H9 (cell line): ENCODE measurements at regions not wholly inside any gene's neighbourhood (a gene's known extent, or its start where the extent isn't known, plus 50 kb on each side); places are given as distances from the start of the nearest gene placed in this dataset.

Experiments used
- DNase-seq: peaks from one replicate; pipeline ENCODE4 v3.0.0-alpha.2; 2017
- H2AFZ ChIP-seq: one replicate; pipeline ENCODE4 v1.6.1; 2013; ENCODE audit warnings: mild to moderate bottlenecking, low read length, control low read depth, moderate library complexity
- H2AK5ac ChIP-seq: 2 replicates; pipeline ENCODE4 v1.6.1; 2013; ENCODE audit warnings: low read length, control low read depth, mixed read lengths; ENCODE audit not compliant: insufficient read length
- H2BK120ac ChIP-seq: one replicate; pipeline ENCODE4 v1.6.1; 2013; ENCODE audit warnings: low read depth, mild to moderate bottlenecking, low read length, control low read depth, inconsistent platforms; ENCODE audit not compliant: poor library complexity, severe bottlenecking
- H2BK12ac ChIP-seq: 2 replicates; pipeline ENCODE4 v1.6.1; 2013; ENCODE audit warnings: low read length, control low read depth, mixed read lengths, low read depth; ENCODE audit not compliant: insufficient read length
- H2BK15ac ChIP-seq: 2 replicates; pipeline ENCODE4 v1.6.1; 2013; ENCODE audit warnings: low read depth, low read length, control low read depth
- H2BK20ac ChIP-seq: one replicate; pipeline ENCODE4 v1.6.1; 2013; ENCODE audit warnings: low read depth, mild to moderate bottlenecking, low read length, control low read depth, inconsistent platforms; ENCODE audit not compliant: poor library complexity, severe bottlenecking
- H2BK5ac ChIP-seq: 2 replicates; pipeline ENCODE4 v1.6.1; 2013; ENCODE audit warnings: low read length, control low read depth, mixed read lengths; ENCODE audit not compliant: insufficient read length
- H3K14ac ChIP-seq: 2 replicates; pipeline ENCODE4 v1.6.1; 2013; ENCODE audit warnings: low read length, control low read depth; ENCODE audit not compliant: insufficient read depth
- H3K18ac ChIP-seq: 2 replicates; pipeline ENCODE4 v1.6.1; 2013; ENCODE audit warnings: low read depth, mild to moderate bottlenecking, mixed read lengths, low read length, control low read depth; ENCODE audit not compliant: insufficient read length
- H3K23ac ChIP-seq: 2 replicates; pipeline ENCODE4 v1.6.1; 2013; ENCODE audit warnings: low read length, control low read depth, mixed read lengths, low read depth; ENCODE audit not compliant: insufficient read length
- H3K23me2 ChIP-seq: 2 replicates; pipeline ENCODE4 v1.6.1; 2013; ENCODE audit warnings: low read depth, mild to moderate bottlenecking, mixed read lengths, low read length, control low read depth; ENCODE audit not compliant: insufficient read length, poor library complexity, severe bottlenecking
- H3K27ac ChIP-seq: 2 replicates; pipeline ENCODE4 v1.5.1; 2013; ENCODE audit warnings: low read length, control low read depth, mixed read lengths, low read depth; ENCODE audit not compliant: insufficient read length
- H3K27me3 ChIP-seq: 2 replicates; pipeline ENCODE4 v1.6.1; 2013; ENCODE audit warnings: low read length, control low read depth, inconsistent platforms; ENCODE audit not compliant: insufficient read depth
- H3K4ac ChIP-seq: 2 replicates; pipeline ENCODE4 v1.6.1; 2013; ENCODE audit warnings: low read depth, mild to moderate bottlenecking, control low read depth, inconsistent platforms, low read length, moderate library complexity
- H3K4me1 ChIP-seq: 2 replicates; pipeline ENCODE4 v1.6.1; 2013; ENCODE audit warnings: low read length, control low read depth, inconsistent platforms; ENCODE audit not compliant: insufficient read depth
- H3K4me2 ChIP-seq: 2 replicates; pipeline ENCODE4 v1.6.1; 2013; ENCODE audit warnings: low read length, control low read depth, mixed read lengths; ENCODE audit not compliant: insufficient read length, insufficient read depth
- H3K56ac ChIP-seq: 2 replicates; pipeline ENCODE4 v1.6.1; 2013; ENCODE audit warnings: low read depth, mild to moderate bottlenecking, mixed read lengths, low read length, control low read depth; ENCODE audit not compliant: insufficient read length
- H3K79me1 ChIP-seq: 2 replicates; pipeline ENCODE4 v1.6.1; 2013; ENCODE audit warnings: low read depth, mild to moderate bottlenecking, moderate library complexity, low read length, control low read depth, inconsistent platforms; ENCODE audit not compliant: insufficient read depth, poor library complexity, severe bottlenecking
- H3K79me2 ChIP-seq: 2 replicates; pipeline ENCODE4 v1.6.1; 2013; ENCODE audit warnings: low read length, control low read depth, inconsistent platforms; ENCODE audit not compliant: insufficient read depth
- H3K9ac ChIP-seq: 2 replicates; pipeline ENCODE4 v1.6.1; 2013; ENCODE audit warnings: low read length, control low read depth, mixed read lengths; ENCODE audit not compliant: insufficient read length; ENCODE audit errors: extremely low read depth
- H3K9me3 ChIP-seq: one replicate; pipeline ENCODE4 v1.6.1; 2013; ENCODE audit warnings: low read depth, low read length, inconsistent platforms; ENCODE audit not compliant: control insufficient read depth
- H3T11ph ChIP-seq: one replicate; pipeline ENCODE4 v1.6.1; 2013; ENCODE audit warnings: mild to moderate bottlenecking, low read length, control low read depth, inconsistent platforms
- H4K20me1 ChIP-seq: one replicate; pipeline ENCODE4 v1.6.1; 2013; ENCODE audit not compliant: control insufficient read depth, insufficient read length, insufficient read depth
- H4K5ac ChIP-seq: 2 replicates; pipeline ENCODE4 v1.6.1; 2013; ENCODE audit warnings: low read depth, mild to moderate bottlenecking, mixed read lengths, low read length, control low read depth; ENCODE audit not compliant: insufficient read length
- H4K8ac ChIP-seq: replicated peaks from 2 replicates; pipeline ENCODE4 v1.6.1; 2013; ENCODE audit warnings: low read length, control low read depth, mixed read lengths, low read depth; ENCODE audit not compliant: insufficient read length
- H4K91ac ChIP-seq: 2 replicates; pipeline ENCODE4 v1.6.1; 2013; ENCODE audit warnings: low read depth, mild to moderate bottlenecking, moderate library complexity, mixed read lengths, low read length, control low read depth; ENCODE audit not compliant: insufficient read length
- H3K27ac Mint-ChIP-seq, 3 experiments: 2 replicates in 2 of 3; 3 replicates in 1 of 3; pipeline ENCODE4 v1.8.0; 2020 to 2021; ENCODE audit warnings: mixed read lengths in 3 of 3, mild to moderate bottlenecking in 1 of 3, moderate library complexity in 1 of 3
- H3K27me3 Mint-ChIP-seq: 2 replicates; pipeline ENCODE4 v1.8.0; 2021; ENCODE audit warnings: low read depth, mild to moderate bottlenecking, moderate library complexity, mixed read lengths
- H3K36me3 Mint-ChIP-seq, 3 experiments: 2 replicates in 2 of 3; 3 replicates in 1 of 3; pipeline ENCODE4 v1.8.0; 2020 to 2021; ENCODE audit warnings: low read depth in 3 of 3, mixed read lengths in 3 of 3; ENCODE audit not compliant: insufficient read depth in 1 of 3
- H3K4me1 Mint-ChIP-seq, 2 experiments: 2 replicates each; pipeline ENCODE4 v1.8.0; 2020; ENCODE audit warnings: mixed read lengths in 2 of 2
- H3K4me3 Mint-ChIP-seq, 2 experiments: 2 replicates in 1 of 2; 3 replicates in 1 of 2; pipeline ENCODE4 v1.8.0; 2020 to 2021; ENCODE audit warnings: mild to moderate bottlenecking in 2 of 2, mixed read lengths in 2 of 2, moderate library complexity in 1 of 2
- H3K9me3 Mint-ChIP-seq, 2 experiments: 2 replicates in 1 of 2; 3 replicates in 1 of 2; pipeline ENCODE4 v1.8.0; 2020; ENCODE audit warnings: mild to moderate bottlenecking in 2 of 2, mixed read lengths in 2 of 2, moderate library complexity in 1 of 2
- WGBS: extraction: QIAGEN DNeasy Blood & Tissue Kit; methylation state at CpG from one replicate; pipeline ENCODE4 v1.1.7; 2013; ENCODE audit warnings: missing lambda C conversion rate, low lambda C conversion rate, mixed read lengths; ENCODE audit not compliant: insufficient read length; ENCODE audit errors: extremely low coverage; 5-methylcytosine and 5-hydroxymethylcytosine counted together
- TF ChIP-seq, protein P1 (sequence below): fragments of 200-600 bp; sonication (generic); conservative IDR thresholded peaks from 3 replicates; pipeline ENCODE4 v1.8.0; 2021; ENCODE audit warnings: antibody characterized with exemption, mild to moderate bottlenecking

DNA sequence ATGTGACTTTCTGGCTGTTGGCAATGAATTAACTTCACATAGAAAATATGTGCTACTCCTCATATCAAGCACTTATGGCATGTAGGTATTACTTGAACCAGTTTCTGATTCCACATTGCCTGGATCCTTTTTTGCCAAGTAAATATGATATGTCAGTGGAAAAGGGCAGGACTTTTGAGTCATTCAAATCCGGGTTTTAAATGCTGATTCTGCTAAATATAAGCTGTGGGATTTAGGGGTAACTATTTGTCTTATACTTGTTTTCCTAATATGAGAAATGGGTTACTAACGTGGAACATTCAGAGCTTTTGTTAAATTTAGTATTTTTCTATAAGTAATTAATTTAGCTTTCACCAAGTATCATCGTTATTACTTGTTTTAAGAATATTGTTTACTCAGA is 108.0 kb upstream of the HGF start:
- H3K27ac ChIP-seq = no peak overlapping the region
- no peak overlapping the region for H3K27ac Mint-ChIP-seq
- no peak overlapping the region for H2AFZ ChIP-seq
- H3K4me3 Mint-ChIP-seq = no peak overlapping the region
- H2BK20ac ChIP-seq = no peak overlapping the region
- no peak overlapping the region for H3K9ac ChIP-seq
- no peaks in the 10 kb centered on the region for H3K4me1 ChIP-seq
- no peaks in the 10 kb centered on the region for H3K79me2 ChIP-seq
- no peaks in the 10 kb centered on the region for H3K79me1 ChIP-seq
- H4K8ac ChIP-seq = no peak overlapping the region
- H3K36me3 Mint-ChIP-seq = no peaks in the 10 kb centered on the region
- no peak overlapping the region for H3K23ac ChIP-seq
- no peaks in the 10 kb centered on the region for H3K9me3 ChIP-seq
- no peak overlapping the region for H2AK5ac ChIP-seq
- no peaks in the 10 kb centered on the region for H3K27me3 Mint-ChIP-seq
- no CpG with 5 or more reads among the region's 3 CpGs for WGBS
- H3K56ac ChIP-seq = no peak overlapping the region
- no peak overlapping the region for H2BK15ac ChIP-seq
- H3K23me2 ChIP-seq = no peaks in the 10 kb centered on the region
- H4K91ac ChIP-seq = no peak overlapping the region
- H3K27me3 ChIP-seq = no peaks in the 10 kb centered on the region
- H2BK120ac ChIP-seq = no peak overlapping the region
- H4K20me1 ChIP-seq = no peaks in the 10 kb centered on the region
- no peak for DNase-seq
- no peak overlapping the region for H3K18ac ChIP-seq
- H3K9me3 Mint-ChIP-seq = no peaks in the 10 kb centered on the region
- H3T11ph ChIP-seq = no peak overlapping the region
- no peak overlapping the region for H2BK5ac ChIP-seq
- no peak overlapping the region for H3K4me2 ChIP-seq
- no peak overlapping the region for H2BK12ac ChIP-seq
- no peak overlapping the region for H4K5ac ChIP-seq
- TF ChIP-seq, protein P1, sequence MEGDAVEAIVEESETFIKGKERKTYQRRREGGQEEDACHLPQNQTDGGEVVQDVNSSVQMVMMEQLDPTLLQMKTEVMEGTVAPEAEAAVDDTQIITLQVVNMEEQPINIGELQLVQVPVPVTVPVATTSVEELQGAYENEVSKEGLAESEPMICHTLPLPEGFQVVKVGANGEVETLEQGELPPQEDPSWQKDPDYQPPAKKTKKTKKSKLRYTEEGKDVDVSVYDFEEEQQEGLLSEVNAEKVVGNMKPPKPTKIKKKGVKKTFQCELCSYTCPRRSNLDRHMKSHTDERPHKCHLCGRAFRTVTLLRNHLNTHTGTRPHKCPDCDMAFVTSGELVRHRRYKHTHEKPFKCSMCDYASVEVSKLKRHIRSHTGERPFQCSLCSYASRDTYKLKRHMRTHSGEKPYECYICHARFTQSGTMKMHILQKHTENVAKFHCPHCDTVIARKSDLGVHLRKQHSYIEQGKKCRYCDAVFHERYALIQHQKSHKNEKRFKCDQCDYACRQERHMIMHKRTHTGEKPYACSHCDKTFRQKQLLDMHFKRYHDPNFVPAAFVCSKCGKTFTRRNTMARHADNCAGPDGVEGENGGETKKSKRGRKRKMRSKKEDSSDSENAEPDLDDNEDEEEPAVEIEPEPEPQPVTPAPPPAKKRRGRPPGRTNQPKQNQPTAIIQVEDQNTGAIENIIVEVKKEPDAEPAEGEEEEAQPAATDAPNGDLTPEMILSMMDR = no peak
- no peak overlapping the region for H3K4ac ChIP-seq
- H3K14ac ChIP-seq = no peak overlapping the region
- no peaks in the 10 kb centered on the region for H3K4me1 Mint-ChIP-seq
